HG03097 (cell line): ENCODE measurements at regions not wholly inside any gene's neighbourhood (a gene's known extent, or its start where the extent isn't known, plus 50 kb on each side); places are given as distances from the start of the nearest gene placed in this dataset.

Experiments
- ATAC-seq: cut with Tn5 transposase; IDR thresholded peaks from one replicate; pipeline ENCODE4 v1.9.1; 2021; ENCODE audit not compliant: unreplicated experiment, low FRiP score

DNA sequence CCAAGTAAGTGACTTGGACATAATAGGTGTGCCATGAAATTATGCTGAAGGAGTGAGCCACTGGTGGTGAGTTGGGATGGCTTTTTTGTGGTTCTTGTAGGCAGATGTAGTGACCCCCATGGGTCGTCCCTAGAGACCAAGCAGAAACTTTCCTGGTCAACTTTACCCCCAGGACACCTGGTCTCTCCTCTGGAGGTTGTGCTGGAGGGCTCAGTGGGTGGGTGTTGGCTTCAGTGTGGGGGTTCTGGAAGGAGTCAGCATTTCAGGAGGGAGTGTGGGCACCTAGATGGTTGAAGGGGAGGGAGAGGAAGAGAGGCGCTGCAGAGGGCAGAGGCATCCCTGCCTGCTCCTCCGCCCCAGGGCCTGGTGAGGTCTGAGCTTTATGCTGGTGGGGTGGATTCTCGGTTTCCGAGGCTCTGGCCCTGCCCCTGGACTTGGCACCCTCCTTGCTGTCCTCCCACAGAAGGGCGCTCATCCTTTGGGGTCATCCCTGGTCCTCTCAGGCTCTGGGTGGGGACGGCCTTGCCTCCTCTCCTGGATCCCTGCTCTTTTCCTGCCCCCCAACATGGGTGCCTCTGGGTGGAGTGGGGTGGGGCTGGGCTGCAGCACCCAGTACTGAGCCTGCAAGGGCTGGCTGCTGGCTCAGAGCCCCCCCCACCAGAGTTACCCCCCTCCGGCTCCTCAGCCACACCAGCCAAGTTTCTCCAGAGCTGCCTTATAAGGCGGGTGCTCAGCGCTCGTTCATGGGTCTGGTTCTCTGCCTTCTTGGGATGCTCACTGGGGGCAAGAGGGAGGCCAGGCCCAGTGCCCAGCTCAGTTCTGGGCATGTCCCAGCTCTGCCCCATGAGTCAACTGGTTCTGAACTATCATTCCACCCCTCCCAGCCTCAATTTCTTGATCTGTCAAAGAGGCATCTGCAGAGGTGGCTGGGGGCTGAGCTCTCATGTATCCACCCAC lies 266.8 kb downstream of the SEC14L1 start:
- ATAC-seq = no peak

DNA sequence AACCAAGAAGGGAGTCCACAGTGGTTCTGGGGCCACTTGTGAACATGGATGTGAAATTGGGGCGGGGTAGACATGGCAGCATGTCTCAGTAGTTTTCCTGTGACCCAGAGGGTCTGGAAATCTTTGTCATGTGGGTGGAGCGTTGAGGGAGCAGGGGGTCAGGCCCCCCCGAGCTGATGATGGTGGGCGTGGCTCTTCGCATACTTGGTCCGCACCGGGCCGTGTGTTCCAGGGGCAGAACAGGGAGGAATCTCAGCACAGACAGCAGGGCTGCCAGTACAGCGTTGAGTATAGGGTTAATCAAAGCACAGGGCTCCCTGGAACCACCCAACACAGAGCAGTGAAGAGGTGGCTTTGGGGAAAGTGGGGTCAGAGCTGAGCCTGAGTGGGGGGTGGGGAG lies 267.5 kb downstream of the SEC14L1 start:
- ATAC-seq = no peak

DNA sequence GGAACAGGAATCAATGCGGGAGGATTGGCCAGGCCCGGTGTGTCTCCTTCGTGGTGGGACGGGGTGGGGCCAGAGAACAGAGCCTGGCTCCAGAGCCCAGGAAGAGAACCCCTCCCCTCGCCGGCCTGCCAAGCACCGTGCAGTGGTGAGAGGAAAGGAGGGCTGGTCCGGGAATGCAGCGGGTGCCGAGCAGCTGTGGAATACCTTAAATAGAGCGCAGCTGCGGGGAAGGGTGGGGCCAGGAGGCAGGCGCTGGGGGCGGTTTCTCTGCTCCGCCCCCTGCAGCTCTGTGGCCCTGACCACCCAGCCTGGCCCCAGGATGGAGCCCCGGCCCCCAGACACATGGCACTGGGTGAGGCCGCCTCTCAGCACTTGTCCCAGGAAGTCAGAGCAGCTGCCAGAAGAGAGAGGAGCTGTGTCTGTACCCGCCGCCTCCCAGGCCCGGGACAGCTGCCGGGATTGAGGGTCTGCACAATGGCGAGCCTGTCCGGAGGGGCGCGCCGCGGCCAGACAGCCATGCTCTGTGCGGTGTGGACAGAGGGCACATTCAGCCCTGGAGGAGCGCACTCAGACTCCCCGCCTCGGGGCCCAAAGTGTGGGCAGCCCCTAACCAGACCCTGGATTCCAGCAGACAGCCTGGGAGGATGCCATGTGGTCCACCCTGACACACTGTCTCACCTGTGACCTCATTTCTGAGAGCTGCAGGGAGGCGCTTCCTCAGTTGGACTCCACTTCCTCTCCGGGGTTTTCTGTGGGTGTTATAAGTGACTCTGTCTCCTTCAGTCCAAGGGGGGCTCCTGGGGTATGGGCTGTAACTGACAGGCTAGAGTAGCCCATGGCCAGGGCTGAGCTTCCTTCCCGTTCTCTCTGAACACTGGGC lies 268.8 kb downstream of the SEC14L1 start:
- no peak for ATAC-seq

DNA sequence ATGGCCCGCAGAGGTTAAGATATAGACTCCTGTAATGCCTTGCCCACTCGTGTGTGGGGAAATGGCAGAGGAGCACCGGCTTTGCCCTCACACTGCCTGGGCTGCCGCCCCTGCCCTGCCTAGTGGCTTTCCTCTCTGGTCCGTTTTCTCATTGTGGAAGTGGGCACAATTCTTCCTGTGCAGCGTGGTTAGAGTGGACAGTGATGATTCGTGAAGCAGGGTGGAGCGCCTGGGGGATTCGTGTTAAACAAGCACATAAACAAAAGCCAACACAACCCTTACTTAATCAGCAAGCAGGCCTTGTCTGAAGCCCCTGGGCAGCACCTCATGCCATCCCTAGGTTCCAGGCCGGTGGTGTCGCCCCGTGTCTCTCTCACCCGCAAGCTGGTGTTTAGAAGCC lies 269.7 kb downstream of the SEC14L1 start:
- ATAC-seq = no peak

DNA sequence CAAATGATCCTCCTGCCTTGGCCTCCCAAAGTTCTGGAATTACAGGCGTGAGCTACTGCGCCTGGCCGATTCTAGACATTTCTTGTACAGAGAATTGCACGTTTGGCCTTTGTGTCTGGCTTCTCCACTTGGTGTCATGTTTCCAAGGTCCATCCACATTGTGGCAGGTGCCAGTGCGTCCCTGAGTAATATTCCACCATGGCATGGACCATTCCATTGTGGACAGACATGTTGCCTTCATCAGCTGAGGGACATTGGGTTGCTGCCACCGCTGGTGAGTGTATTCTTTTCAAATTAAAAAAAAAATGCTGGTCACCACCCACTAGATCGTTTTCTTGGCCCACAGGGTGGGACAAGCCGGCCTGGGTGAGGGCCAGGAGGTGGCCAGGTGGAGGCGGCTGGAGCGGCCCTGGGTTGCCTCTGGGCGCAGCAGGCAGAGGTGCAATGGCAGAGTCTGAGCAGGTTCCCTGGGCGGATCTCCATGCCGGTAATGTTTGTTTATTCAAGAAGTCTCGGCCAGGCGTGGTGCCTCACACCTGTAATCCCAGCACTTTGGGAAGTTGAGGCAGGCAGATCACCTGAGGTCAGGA lies 274.1 kb downstream of the SEC14L1 start:
- no peak for ATAC-seq

DNA sequence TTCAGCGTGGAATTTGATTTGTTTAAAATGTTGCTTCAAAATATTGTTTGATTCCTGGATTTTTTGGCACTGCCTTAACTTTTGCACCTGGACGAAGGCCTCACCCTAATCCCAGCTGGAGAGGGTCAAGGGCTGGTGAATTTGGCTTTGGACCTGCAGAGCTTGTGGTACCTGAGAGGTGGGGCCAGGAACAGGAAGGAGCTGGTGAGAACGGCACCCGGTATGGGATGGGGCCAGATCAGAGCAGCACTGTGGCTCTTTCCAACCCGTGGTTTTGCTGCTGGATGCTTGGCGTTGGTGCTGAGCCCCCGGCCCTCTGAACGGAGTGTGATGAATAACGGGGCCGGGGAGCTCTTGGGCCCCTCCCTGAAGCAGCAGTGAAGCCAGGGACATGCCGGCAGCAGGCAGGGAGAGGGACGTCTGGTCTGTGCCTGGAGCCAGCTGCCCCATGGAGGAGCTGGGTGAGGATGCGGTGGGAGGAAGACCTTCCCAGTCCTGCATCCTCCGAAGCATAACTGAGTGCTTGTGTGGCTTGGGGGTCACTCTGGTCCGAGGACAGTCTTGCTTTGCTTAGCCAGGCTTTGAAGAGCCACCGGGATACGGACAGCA lies 275.4 kb downstream of the SEC14L1 start:
- no peak for ATAC-seq

DNA sequence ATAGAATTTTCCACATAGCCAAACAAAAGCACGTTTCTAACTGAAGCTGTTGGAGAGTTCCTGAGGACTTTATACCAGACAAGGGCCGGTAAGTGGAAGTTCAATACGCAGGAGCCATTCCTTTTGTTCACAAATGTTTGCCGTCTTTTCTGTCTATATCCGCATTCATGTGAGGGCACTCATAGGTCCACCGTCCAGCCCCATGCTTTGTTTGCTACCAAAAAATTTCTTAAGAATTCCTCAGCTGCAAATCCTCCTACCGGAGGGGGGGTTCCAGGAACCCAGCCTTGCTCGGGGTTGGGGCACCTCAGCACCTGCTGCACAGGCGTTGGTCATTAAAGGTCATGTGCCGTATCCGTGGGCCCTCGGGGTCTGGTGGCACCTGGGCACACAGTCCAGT lies 276.8 kb downstream of the SEC14L1 start:
- ATAC-seq = no peak

DNA sequence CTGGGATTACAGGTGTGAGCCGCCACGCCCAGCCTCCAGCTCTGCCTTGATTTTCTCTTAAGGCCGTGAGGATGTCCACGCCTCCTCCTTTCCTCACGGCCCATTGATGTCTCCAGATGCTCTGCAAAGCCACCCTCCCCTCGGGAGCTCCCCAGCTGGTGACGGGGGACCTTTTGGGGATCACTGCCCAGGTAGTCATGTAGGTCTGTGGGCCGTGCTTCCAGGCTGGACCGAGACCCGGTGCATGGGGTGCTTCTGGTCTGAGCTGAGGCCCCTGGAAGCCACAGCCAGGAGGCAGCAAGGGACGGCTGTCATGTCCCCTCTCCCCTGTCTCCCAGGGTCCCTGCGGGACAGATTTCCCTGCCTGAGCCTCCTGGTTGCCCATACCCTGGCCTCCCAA lies 277.8 kb downstream of the SEC14L1 start:
- no peak for ATAC-seq

DNA sequence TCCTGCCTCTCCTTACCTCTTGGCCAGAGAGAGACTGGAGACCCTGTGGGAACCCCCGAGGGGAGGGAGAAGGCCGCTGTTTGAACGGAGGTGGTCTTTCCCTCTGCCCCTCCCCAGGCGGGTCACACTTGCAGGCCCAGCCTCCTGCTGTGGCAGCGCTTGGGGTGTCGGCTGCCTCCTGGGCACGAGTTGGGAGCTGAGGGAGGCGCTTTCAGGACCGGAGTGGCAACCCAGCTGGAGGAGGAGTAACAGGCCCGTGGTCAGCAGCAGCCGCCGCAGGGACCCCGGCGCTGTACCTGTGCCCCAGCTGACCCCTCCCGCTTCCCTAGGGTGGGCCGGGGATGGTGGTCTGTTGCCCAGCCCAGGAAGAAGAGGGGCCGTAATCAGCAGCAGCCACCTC lies 278.3 kb downstream of the SEC14L1 start:
- no peak for ATAC-seq

DNA sequence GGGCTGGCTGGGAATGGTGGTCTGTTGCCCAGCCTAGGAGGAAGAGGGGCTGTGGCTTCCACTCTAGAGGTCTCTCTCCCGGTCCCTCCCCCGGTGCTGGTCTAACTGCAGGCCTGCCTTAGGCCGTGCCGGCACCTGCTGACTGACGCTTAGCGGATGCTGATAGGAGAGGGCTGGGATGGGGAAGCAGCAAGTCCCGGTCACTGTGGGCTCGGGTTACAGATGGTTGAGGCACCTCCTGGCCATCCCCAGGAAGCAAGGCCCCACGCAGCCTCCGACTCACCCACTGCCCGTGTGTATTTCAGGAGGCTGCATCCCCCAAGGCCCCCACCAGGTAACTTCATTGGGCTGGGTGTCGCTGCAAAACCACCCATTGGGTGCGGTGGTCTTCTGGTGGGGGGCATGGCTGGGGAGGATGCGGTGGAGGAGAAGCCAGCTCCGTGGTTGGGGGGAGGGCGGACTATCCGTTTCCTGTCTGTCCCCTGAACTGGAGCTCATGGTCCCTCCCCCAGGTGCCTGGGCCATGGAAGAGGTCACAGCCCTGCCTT lies 278.9 kb downstream of the SEC14L1 start:
- ATAC-seq = no peak

DNA sequence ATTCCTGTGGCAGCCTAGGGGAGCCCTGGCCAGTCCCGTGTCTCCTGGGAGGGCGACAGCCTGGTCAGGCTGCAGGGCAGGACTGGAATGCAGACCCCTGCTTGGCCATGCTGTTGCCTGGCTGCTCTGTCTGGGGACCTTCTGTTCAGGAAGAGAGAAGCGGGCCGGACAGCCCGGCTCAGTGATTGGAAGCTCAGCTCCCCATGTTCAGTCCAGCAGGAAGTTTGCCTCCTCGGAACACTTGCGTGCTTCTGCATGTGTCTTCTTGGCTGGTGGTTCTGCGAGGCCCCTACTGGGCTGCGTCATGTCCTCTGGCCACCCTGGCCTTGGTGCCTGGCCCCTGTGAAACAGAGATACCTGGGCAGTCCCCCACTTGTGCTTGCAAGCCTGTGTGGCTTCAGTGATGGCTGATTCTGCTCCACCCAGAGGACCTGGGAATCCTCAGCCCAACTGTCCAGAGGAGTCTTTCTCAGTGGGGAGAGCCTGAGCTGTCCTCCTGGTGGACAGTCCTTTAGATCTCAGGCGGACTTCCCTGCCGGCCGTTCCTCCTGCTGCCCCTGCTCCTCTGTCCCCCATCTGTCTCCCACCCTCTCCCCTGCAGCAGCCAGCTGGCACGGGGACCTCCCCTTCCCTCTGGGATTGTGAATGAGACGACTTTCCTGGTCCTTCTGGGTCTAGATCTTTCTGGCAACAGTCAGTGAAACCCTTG lies 279.5 kb downstream of the SEC14L1 start:
- ATAC-seq = no peak

DNA sequence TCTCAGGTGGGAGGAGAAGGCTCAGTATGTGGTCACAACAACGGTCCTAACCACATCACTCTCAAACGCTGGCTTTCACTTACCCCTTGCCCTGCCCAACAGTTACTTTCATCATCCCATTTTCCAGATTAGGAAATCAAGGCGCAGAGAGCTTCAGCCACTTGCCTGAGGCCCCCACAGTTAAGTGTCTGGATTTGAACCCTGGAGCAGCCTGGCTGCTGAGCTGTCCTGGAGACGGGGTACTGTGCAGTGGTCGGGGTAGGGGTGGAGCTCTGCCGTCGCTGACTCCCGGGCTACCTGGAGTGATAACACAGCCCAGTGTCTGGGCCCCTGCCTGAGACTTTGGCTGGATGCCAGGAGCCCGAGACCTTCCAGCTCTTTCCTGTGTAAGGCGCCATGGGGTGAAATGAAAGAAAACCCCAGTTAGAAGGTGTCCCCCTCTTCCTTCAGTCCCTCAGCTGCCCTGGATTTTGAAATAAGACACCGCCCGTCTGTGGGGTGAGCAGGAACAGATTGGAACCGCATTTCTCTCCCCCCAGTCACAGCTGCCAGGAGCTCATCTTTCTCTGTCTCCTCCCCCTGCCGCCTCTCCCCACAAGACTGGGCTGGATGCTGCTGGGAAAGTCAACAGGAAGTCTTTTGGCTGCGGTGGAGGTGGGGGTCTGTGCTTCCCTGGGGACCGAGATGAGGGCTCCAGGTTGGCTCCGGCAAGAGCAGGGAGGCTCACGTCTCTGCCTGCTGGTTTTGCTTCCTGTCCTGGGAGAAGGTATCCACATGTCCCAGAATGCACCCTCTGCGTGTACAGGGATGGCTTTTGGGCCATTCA lies 280.2 kb downstream of the SEC14L1 start:
- ATAC-seq = no peak

DNA sequence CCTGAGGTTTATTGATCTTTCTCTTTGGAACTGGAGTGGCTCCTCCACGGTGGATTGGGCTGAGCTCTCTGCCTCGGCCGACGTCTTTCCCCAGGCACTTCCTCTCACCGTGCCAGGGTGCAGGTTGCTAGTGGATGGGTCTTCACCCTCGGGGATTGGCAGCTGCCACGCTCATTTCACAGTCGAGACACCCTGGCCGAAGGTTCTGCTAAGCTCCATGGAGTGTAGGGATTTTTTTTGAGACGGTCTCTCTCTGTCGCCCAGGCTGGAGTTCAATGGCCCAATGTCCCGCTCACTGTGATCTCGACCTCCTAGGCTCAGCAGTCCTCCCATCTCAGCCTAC lies 280.8 kb downstream of the SEC14L1 start:
- ATAC-seq = no peak

DNA sequence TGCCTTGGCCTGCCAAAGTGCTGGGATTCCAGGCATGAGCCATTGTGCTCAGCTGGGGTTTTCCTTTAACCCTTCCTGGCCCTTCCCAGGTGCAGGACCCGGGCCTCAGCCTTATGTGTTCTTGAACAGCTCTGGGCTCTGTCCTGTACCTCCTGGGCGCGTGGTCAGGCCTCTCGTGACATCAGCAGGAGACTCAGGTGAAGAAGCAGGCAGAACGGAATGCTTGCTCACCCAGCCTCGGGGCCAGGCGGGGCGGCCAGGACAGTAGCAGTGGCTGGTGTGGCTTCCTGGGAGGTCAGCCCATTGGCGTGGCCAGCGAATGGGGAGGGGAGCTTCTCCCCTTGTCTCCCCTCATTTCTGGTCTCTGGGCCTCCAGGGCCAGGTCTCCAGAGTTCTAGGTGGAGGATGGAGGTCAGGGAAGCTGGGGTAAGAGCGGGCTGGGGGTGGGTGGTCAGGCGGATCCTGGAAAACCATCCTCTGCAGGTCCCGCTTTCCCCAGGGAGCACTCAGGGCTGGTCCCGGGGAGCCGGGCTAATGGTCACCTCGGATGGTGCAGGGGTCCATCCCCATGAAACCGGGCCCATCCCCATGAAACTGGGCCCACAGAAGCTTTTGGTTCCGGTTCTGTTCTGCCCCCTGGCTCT lies 281.5 kb downstream of the SEC14L1 start:
- ATAC-seq = no peak

DNA sequence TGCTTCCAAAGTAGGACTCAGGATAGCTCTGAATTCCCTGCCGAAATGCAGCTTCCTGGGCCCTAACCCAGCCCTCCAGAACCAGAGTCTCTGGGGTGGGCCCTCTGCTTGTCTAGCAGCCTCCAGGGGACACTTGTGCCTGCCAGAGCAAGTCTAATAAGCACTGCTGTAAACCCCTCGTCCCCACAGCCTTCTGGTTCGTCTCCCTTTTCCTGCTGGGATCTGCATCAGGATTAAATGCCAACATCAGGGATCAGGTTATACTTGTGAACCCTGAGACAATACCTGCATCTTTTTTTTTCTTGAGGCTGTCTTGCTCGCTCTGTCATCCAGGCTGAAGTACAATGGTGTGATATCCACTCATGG lies 282.0 kb downstream of the SEC14L1 start:
- ATAC-seq = no peak

DNA sequence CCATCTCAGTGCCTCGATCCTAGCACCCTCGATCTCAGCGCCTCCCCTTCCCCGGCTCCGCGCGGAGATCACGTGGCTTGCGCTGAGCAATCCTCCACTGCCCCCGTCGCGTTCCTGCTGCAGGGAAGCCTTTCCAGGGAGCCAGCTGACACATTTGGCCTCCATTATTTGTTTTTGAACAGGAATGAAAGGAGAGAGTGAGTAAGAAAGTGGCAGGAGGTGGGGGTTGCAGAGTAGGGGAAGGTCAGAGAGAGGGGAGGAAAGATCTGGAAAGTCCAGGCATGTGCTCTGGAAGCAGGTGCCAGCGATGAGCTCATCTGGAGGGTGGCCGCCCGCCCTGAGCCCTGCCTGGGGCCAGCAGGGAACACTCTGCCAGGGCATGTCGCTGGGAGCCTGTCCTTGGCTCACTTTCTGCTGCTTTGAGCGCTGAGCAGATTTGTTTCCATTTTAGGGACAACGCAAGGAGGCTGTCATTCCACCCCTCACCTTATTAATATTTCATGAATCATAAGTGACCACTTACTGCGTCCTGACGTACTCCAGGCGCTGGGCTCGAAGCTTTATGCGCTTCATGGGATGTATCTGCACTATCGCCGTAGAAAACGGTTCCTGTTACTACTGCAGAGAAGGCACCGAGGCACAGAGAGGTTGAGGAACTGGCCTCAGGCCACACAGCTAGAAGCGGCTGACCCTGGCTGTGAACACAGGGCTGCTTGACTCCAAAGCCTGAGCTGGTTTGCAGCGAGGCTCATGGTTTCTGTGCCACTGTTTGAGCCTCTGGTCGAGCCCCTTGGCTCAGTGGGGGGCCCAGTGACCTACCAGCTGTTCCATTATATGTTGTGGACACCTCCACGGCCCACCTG lies 283.1 kb downstream of the SEC14L1 start:
- no peak for ATAC-seq

DNA sequence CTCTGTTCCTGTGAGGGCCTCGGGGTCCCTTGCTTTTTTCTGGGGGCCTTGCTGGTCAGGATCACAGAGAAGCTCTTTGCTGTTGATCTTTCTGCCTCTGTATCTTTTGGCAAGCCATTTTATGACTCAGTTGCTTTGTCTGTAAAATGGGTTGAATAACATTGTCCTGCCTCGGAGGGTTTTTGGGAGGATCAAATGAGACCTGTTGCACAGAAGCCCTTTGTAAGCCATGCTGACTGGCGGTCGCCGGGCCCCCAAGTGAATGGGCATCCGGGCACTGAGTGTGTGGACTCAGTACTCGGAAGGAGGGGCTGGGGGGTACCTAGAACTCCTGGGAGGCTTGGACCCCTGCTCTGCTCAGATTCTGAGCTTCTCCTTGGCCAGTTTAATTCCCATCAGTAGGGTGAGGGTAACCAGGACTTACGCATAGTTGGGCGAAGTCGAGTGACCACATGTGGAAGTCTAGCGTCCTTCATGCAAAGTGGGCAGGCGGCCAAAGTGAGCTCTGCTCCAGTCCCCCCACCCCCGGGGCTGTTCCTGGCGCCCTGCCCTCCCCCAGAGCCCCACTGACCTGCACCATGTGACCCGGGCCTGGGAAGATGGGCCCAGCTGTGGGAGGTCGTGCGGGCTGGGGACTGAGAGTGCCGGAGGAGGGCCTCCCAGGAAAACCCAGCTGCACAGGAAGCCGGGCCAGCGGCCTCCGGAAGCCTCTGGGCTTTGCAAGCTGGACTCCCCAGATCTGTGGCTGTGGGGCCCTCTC lies 284.0 kb downstream of the SEC14L1 start:
- no peak for ATAC-seq
